ENCODE measurements at regions not wholly inside any gene's neighbourhood (a gene's known extent, or its start where the extent isn't known, plus 50 kb on each side); places are given as distances from the start of the nearest gene placed in this dataset.

- no peak for TF ChIP-seq NFE2L2 (IDR thresholded peaks at IDR 0.05; ENCODE audit: low read depth, low read length)
- TF ChIP-seq, protein P1, sequence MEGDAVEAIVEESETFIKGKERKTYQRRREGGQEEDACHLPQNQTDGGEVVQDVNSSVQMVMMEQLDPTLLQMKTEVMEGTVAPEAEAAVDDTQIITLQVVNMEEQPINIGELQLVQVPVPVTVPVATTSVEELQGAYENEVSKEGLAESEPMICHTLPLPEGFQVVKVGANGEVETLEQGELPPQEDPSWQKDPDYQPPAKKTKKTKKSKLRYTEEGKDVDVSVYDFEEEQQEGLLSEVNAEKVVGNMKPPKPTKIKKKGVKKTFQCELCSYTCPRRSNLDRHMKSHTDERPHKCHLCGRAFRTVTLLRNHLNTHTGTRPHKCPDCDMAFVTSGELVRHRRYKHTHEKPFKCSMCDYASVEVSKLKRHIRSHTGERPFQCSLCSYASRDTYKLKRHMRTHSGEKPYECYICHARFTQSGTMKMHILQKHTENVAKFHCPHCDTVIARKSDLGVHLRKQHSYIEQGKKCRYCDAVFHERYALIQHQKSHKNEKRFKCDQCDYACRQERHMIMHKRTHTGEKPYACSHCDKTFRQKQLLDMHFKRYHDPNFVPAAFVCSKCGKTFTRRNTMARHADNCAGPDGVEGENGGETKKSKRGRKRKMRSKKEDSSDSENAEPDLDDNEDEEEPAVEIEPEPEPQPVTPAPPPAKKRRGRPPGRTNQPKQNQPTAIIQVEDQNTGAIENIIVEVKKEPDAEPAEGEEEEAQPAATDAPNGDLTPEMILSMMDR (conservative IDR thresholded peaks at IDR 0.05; ENCODE audit: low read depth, low read length) = no peak
Measured at GRCh38 chr4:38499101-38499500, 164.9 kb upstream of the KLF3 start.

Data from IMR-90 (cell line).